Prostate gland (tissue), 2 donors: ENCODE measurements at regions not wholly inside any gene's neighbourhood (a gene's known extent, or its start where the extent isn't known, plus 50 kb on each side); places are given as distances from the start of the nearest gene placed in this dataset.

Source experiments
- DNase-seq: peaks from one replicate; pipeline ENCODE4 v3.0.0-alpha.2; 2019; ENCODE audit warnings: low spot score
- H3K27ac ChIP-seq, 2 donors: fragments of 200-600 bp; sonication (generic); 2 replicates each; pipeline ENCODE4 v1.5.1; 2017 to 2019
- H3K27me3 ChIP-seq: fragments of 200-600 bp; sonication (generic); replicated peaks from 2 replicates; pipeline ENCODE4 v1.5.1; 2019; ENCODE audit not compliant: insufficient read depth
- H3K36me3 ChIP-seq, 2 donors: fragments of 200-600 bp; sonication (generic); 1 replicate in 1 of 2; 2 replicates in 1 of 2; pipeline versions ENCODE4 v1.5.1 to v1.8.1; 2017 to 2019
- H3K4me1 ChIP-seq: fragments of 200-600 bp; sonication (generic); replicated peaks from 2 replicates; pipeline ENCODE4 v1.5.1; 2019
- H3K4me3 ChIP-seq, 2 donors: fragments of 200-600 bp; sonication (generic); 2 replicates each; pipeline ENCODE4 v1.5.1; 2017 to 2019
- H3K9me3 ChIP-seq: fragments of 200-600 bp; sonication (generic); 2 replicates; pipeline ENCODE4 v1.5.1; 2017
- POLR2A ChIP-seq: fragments of 450-650 bp; IDR thresholded peaks from one replicate; pipeline ENCODE4 v1.6.1; 2016; ENCODE audit warnings: antibody characterized with exemption, mild to moderate bottlenecking
- POLR2AphosphoS5 ChIP-seq: sonication (generic); formaldehyde crosslinking; IDR thresholded peaks from one replicate; pipeline ENCODE4 v1.6.1; 2017; ENCODE audit warnings: antibody characterized with exemption
- WGBS: methylation state at CpG from one replicate; pipeline ENCODE4 v1.1.5; 2018; 5-methylcytosine and 5-hydroxymethylcytosine counted together
- intact Hi-C: fragments of 100-400 bp; cut with DNase I; formaldehyde crosslinking; loops from one replicate; pipeline ENCODE4 v1.14.2; 2022
- TF ChIP-seq, protein P1 (sequence below), 4 experiments: fragments of 200-600 bp in 2 of 4; fragments of 450-650 bp in 2 of 4; sonication (generic) in 2 of 4; IDR thresholded peaks; 1 replicate in 3 of 4; 2 replicates in 1 of 4; pipeline ENCODE4 v1.5.1; 2016 to 2019; ENCODE audit warnings: antibody characterized with exemption in 4 of 4, mild to moderate bottlenecking in 2 of 4, moderate library complexity in 2 of 4

DNA sequence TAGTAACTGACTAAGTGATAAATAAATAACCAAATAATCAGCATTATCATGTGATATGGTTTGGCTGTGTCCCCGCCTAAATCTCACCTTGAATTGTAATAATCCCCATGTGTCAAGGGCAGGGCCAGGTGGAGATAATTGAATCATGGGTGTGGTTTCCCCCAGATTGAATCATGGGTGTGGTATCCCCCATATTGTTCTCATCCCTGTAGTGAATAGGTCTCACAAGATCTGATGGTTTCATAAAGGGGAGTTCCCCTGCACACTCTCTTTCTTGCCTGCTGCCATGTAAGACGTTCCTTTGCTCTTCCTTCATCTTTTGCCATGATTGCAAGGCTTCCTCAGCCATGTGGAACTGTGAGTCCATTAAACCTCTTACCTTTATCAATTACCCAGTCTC, 72.1 kb upstream of the NRP1 start:
- Histone ChIP-seq H3K27me3 (no peaks in the 10 kb centered on the region), H3K4me3 (no peak overlapping the region), H3K4me1 (no peaks in the 10 kb centered on the region), H3K9me3 (no peaks in the 10 kb centered on the region), H3K27ac (no peak overlapping the region), H3K36me3 (no peaks in the 10 kb centered on the region)
- intact Hi-C loops, result no loop called here
- WGBS, result 92% methylated on average over 2 of the region's 2 CpGs
- no peak for DNase-seq
- TF ChIP-seq POLR2A, result no peak
- TF ChIP-seq, protein P1, sequence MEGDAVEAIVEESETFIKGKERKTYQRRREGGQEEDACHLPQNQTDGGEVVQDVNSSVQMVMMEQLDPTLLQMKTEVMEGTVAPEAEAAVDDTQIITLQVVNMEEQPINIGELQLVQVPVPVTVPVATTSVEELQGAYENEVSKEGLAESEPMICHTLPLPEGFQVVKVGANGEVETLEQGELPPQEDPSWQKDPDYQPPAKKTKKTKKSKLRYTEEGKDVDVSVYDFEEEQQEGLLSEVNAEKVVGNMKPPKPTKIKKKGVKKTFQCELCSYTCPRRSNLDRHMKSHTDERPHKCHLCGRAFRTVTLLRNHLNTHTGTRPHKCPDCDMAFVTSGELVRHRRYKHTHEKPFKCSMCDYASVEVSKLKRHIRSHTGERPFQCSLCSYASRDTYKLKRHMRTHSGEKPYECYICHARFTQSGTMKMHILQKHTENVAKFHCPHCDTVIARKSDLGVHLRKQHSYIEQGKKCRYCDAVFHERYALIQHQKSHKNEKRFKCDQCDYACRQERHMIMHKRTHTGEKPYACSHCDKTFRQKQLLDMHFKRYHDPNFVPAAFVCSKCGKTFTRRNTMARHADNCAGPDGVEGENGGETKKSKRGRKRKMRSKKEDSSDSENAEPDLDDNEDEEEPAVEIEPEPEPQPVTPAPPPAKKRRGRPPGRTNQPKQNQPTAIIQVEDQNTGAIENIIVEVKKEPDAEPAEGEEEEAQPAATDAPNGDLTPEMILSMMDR (IDR thresholded peaks at IDR 0.05), result no peak
- TF ChIP-seq POLR2AphosphoS5, result no peak

DNA sequence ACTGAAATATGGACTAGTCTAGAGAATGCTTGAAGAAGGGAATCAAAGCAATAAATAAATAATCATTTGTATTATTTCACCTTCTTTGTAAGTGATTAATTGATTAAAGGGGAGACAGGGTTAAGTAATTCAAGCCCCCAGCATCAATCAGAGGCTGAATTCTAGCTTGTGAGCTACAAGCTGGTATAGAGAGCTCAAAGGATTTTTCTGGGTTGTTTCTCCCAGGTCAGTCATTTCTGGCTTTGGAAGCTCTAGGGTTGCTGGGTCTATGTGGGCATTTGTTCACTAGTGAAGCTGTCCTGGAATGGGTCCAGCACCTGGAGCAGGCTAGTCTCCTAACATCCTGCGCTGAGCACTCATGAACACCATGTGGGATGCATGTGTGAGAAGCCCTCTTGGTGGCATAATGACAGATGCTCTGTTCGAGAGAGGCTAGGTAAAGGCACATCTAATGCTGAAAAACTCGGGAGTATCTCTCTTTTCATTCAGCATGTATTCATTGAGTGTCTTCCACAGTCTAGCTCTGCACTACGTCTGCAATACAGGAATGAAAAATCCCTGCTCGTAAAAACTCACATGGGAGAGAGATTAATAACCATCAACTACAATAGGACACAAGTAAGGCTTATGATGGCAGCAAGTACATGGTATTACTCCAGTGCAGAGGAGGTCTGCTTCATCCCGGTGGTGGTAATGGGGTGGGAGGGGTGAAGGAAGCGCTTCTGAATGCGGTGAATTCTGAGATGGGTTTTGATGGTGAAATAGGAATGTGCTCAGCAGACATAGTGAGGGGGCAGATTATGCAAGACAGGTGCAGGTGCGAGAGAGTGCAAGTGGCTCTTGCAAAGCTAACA, 68.0 kb upstream of the NRP1 start:
- no peaks in the 10 kb centered on the region for H3K4me1 ChIP-seq
- H3K9me3 ChIP-seq, result no peaks in the 10 kb centered on the region
- DNase-seq, result no peak
- H3K27ac ChIP-seq, result no peak overlapping the region
- no peak overlapping the region for H3K4me3 ChIP-seq
- H3K36me3 ChIP-seq, result no peaks in the 10 kb centered on the region
- WGBS, result 62% methylated on average over 9 of the region's 9 CpGs
- no peak for TF ChIP-seq POLR2A
- TF ChIP-seq, protein P1 (IDR thresholded peaks at IDR 0.05), result no peak
- no peak for TF ChIP-seq POLR2AphosphoS5
- H3K27me3 ChIP-seq, result no peaks in the 10 kb centered on the region
- intact Hi-C loops, result no loop called here

DNA sequence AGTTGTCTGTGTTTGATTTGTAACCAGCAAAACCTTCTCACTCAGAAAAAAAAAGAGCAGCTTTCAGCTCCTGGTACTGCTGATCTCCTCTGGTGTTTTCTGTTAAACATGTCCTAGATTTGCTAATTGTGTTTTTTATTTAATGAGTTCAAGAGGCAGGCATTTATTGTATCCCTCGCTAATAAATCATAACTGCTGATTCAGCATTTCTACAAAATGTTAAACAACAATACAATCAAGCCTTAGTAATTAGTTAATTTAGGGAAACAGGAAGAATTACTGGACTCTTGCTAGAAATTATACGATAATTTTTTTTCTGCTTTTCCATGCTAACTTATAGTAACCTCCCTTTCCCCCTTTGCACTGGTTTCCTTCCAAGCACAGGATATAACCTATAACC, 66.8 kb upstream of the NRP1 start:
- TF ChIP-seq POLR2A (no peak), POLR2AphosphoS5 (no peak)
- TF ChIP-seq, protein P1 (IDR thresholded peaks at IDR 0.05), result no peak
- 72% methylated on average over 2 of the region's 2 CpGs for WGBS
- Histone ChIP-seq H3K4me1 (no peaks in the 10 kb centered on the region), H3K9me3 (no peaks in the 10 kb centered on the region), H3K36me3 (no peaks in the 10 kb centered on the region), H3K4me3 (no peak overlapping the region), H3K27ac (no peak overlapping the region), H3K27me3 (no peaks in the 10 kb centered on the region)
- DNase-seq, result no peak
- intact Hi-C loops, result no loop called here

DNA sequence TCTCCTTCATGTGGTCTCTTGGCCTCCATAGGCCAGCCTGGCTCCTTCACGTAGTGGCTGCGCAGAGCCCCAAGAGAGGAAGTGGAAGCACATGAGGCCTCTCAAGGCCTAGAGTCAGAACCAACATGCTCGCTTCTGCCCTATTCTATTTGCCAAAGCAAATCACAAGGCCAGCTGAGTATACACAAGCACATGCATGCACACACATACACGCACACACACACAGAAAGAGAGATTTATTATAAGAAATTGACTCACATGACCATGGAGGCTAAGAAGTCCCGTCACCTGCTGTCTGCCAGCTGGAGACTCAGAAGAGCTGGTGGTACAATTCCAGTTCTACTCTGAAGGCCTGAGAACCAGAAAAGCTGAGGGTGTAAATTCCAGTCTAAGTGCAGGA, 64.3 kb upstream of the NRP1 start:
- no peaks in the 10 kb centered on the region for H3K4me1 ChIP-seq

More for the DNA sequence above, 64.3 kb upstream of the NRP1 start:
- H3K4me3 ChIP-seq, result no peak overlapping the region
- H3K9me3 ChIP-seq, result no peaks in the 10 kb centered on the region
- no peaks in the 10 kb centered on the region for H3K27me3 ChIP-seq
- no peak for DNase-seq
- H3K27ac ChIP-seq, result no peak overlapping the region
- TF ChIP-seq POLR2A (no peak), POLR2AphosphoS5 (no peak)
- TF ChIP-seq, protein P1 (IDR thresholded peaks at IDR 0.05), result no peak
- WGBS, result 93% methylated on average over 5 of the region's 5 CpGs
- no peaks in the 10 kb centered on the region for H3K36me3 ChIP-seq
- intact Hi-C loops, result no loop called here
